ENCODE measurements at regions not wholly inside any gene's neighbourhood (a gene's known extent, or its start where the extent isn't known, plus 50 kb on each side); places are given as distances from the start of the nearest gene placed in this dataset.

GRCh38 chr10:62740885-62741745, 63.4 kb upstream of the ADO start:
- no peak for DNase-seq (ENCODE audit: low read depth in 3 of 3)

DNA sequence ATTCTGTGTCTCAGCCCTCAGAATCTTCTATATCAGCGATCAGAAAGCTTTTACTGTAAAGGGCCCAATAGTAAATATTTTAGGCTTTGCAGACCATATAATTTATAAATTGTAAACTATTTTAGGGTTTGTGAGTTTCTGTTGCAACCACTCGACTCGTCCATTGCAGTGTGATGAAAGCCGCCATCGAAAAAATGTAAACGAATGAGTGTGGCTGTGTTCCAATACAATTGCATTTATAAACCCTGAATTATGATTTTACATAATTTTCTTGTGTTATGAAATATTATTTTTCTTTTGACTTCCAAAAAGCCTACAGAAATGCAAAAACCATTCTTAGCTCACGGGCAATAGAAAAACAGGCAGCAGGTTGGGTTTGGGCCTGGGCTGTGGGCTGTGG, 62.5 kb upstream of the ADO start:
- no peak for DNase-seq (ENCODE audit: low read depth in 3 of 3)

DNA sequence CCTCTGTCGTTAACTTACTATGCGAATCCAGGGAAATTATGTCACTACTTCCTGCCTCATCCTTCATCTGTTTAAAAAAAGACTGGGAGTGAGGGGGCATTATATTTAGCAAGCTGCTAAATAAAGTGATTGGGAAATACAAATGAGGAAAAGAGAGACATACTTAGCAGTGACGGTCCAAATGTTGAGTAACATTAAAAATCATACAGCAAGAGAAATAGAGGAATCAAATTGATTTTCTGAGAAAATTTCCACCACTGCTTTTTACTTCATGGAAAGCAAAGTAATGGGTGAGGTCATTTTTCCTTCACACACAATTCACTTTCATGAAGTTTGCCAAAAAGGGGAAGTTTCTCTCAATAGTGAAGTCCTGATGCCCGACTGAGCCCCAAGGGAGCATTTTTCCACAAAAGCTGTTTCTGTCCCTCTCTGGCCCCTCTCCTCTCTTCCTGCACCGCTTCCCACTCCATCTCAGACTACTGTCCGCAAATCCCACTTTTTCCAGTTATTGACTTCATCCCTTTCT, 61.9 kb upstream of the ADO start:
- DNase-seq (ENCODE audit: low read depth in 3 of 3) = no peak

DNA sequence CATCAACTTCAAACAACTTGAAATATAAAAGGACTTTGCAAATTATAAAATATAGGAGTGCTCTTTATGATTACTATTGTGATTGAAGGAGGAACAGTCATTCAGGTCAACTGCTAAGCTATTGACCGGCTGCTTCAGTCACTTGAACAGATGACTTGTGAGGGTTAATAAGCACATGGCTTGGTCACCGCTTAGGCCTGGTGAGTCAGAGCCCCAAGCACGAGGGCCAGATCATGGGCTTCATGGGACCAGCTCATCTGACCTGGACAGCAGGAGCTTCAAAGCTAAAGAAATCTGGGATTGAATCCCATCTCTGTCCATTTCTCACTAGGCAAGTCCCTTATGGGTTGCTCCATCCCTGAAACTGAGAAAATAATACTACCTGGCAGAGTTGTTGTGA, 60.4 kb upstream of the ADO start:
- DNase-seq (ENCODE audit: low read depth in 3 of 3) = no peak

DNA sequence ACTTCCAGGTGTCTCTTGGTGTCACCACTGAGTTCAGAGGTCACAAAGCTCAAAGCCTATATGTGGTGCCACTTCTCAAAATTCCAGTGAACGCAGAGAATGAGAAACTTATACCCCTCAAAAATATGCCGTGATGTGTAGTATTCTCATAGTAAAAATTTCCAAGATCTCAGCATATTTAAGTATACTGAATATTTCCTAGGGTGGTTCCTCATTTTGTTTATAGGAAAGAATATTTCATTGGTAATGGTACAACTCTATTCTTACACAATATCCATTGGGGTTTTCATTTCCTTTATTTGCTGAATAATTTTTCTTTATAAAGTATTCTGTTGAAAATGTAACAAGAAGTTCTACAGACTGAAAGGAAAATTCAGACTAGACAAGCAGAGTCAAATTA, 58.9 kb upstream of the ADO start:
- DNase-seq (ENCODE audit: low read depth in 3 of 3) = no peak

GRCh38 chr10:62746951-62747729, 57.4 kb upstream of the ADO start:
- no peak for DNase-seq (ENCODE audit: low read depth in 3 of 3)

GRCh38 chr10:62748386-62748785, 56.1 kb upstream of the ADO start:
- DNase-seq (ENCODE audit: low read depth in 3 of 3) = no peak

GRCh38 chr10:62749093-62749683, 55.3 kb upstream of the ADO start:
- DNase-seq (ENCODE audit: low read depth in 3 of 3) = no peak

All from stimulated activated CD4-positive, alpha-beta T cell treated with anti-CD3 and anti-CD28 coated beads, TNF-alpha, amount 100 ng/mL, for 48 hours (primary cell).